ENCODE measurements at regions not wholly inside any gene's neighbourhood (a gene's known extent, or its start where the extent isn't known, plus 50 kb on each side); places are given as distances from the start of the nearest gene placed in this dataset.

DNA sequence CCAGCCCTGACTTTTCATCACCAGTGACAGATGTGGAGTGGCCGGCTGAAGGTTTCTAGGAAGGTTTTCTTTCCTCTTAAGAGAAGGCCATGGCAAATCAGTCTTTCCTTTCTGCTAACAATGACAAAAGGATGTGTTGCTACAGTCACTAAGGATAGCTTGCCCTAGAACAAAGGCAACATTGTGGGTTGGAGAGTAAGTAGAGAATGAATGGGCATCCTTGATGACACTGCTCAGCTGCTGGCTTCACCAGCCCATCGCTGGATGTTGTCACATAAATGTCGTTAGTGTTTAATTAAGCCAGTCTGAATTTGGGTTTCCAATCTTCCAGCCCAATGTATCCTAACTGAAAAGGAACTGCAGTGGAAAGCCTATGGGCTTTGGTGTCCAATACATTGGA is 168.4 kb downstream of the ZIC5 start:
- no peak overlapping the region for H3K4me3 Mint-ChIP-seq
- peaks cover 21% of the 10 kb centered on the region for H3K27me3 Mint-ChIP-seq (ENCODE audit: low read depth)
- H3K36me3 Mint-ChIP-seq = no peaks in the 10 kb centered on the region
- POLR2A ChIA-PET = no interaction called here
- no peak for TF ChIP-seq MYBL2 (CRISPR knock-in tag; IDR thresholded peaks at IDR 0.05)
- no peak for TF ChIP-seq GTF2I (CRISPR knock-in tag; conservative IDR thresholded peaks at IDR 0.05)
- TF ChIP-seq SOX15 (CRISPR knock-in tag; IDR thresholded peaks at IDR 0.05) = no peak
- TF ChIP-seq, protein P1, sequence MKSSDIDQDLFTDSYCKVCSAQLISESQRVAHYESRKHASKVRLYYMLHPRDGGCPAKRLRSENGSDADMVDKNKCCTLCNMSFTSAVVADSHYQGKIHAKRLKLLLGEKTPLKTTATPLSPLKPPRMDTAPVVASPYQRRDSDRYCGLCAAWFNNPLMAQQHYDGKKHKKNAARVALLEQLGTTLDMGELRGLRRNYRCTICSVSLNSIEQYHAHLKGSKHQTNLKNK (CRISPR knock-in tag; IDR thresholded peaks at IDR 0.05) = no peak
- TF ChIP-seq, protein P2, sequence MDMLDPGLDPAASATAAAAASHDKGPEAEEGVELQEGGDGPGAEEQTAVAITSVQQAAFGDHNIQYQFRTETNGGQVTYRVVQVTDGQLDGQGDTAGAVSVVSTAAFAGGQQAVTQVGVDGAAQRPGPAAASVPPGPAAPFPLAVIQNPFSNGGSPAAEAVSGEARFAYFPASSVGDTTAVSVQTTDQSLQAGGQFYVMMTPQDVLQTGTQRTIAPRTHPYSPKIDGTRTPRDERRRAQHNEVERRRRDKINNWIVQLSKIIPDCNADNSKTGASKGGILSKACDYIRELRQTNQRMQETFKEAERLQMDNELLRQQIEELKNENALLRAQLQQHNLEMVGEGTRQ (CRISPR knock-in tag; IDR thresholded peaks at IDR 0.05) = no peak
- TF ChIP-seq ZNF671 (CRISPR knock-in tag; IDR thresholded peaks at IDR 0.05) = no peak
- TF ChIP-seq ZNF121 (CRISPR knock-in tag; IDR thresholded peaks at IDR 0.05) = no peak
- TF ChIP-seq, protein P3, sequence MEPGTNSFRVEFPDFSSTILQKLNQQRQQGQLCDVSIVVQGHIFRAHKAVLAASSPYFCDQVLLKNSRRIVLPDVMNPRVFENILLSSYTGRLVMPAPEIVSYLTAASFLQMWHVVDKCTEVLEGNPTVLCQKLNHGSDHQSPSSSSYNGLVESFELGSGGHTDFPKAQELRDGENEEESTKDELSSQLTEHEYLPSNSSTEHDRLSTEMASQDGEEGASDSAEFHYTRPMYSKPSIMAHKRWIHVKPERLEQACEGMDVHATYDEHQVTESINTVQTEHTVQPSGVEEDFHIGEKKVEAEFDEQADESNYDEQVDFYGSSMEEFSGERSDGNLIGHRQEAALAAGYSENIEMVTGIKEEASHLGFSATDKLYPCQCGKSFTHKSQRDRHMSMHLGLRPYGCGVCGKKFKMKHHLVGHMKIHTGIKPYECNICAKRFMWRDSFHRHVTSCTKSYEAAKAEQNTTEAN (CRISPR knock-in tag; IDR thresholded peaks at IDR 0.05) = no peak
- TF ChIP-seq, protein P4, sequence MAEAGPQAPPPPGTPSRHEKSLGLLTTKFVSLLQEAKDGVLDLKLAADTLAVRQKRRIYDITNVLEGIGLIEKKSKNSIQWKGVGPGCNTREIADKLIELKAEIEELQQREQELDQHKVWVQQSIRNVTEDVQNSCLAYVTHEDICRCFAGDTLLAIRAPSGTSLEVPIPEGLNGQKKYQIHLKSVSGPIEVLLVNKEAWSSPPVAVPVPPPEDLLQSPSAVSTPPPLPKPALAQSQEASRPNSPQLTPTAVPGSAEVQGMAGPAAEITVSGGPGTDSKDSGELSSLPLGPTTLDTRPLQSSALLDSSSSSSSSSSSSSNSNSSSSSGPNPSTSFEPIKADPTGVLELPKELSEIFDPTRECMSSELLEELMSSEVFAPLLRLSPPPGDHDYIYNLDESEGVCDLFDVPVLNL (CRISPR knock-in tag; IDR thresholded peaks at IDR 0.05; ENCODE audit: borderline replicate concordance, low read depth) = no peak
- TF ChIP-seq TEAD4 (CRISPR knock-in tag; IDR thresholded peaks at IDR 0.05) = no peak
- CTCF ChIA-PET = no interaction called here
- peaks cover 78% of the 10 kb centered on the region for H3K4me1 Mint-ChIP-seq
- no peak overlapping the region for H3K27ac Mint-ChIP-seq
- H3K9me3 Mint-ChIP-seq = no peaks in the 10 kb centered on the region
- ATAC-seq = no peak
- no peak for DNase-seq (ENCODE audit: low spot score)

DNA sequence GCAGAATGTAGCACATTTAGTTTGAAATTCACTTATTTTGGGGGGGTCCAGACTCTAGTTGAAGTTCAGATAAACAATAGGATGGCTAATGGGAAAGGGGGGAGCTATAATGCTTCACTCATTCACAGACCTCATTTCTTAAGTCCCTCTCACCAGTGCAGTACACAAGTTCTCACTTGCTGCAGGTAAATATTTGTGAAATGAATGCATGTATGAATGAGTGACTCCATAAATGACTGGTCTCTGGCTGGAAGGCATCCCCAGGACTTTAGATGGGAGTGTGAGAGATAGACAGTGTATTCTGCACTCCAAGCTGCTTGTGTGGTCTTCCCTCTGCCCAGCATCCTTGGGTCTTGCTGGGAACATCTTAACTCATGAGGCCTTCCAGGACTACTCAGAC is 169.2 kb downstream of the ZIC5 start:
- POLR2A ChIA-PET = no interaction called here
- Mint-ChIP-seq H3K4me1 (peaks cover 83% of the 10 kb centered on the region), H3K27ac (no peak overlapping the region), H3K4me3 (no peak overlapping the region), H3K9me3 (no peaks in the 10 kb centered on the region), H3K36me3 (no peaks in the 10 kb centered on the region), H3K27me3 (ENCODE audit: low read depth) (peaks cover 20% of the 10 kb centered on the region)
- DNase-seq (ENCODE audit: low spot score) (no peak), ATAC-seq (no peak)
- CTCF ChIA-PET = no interaction called here
- TF ChIP-seq, protein P5, sequence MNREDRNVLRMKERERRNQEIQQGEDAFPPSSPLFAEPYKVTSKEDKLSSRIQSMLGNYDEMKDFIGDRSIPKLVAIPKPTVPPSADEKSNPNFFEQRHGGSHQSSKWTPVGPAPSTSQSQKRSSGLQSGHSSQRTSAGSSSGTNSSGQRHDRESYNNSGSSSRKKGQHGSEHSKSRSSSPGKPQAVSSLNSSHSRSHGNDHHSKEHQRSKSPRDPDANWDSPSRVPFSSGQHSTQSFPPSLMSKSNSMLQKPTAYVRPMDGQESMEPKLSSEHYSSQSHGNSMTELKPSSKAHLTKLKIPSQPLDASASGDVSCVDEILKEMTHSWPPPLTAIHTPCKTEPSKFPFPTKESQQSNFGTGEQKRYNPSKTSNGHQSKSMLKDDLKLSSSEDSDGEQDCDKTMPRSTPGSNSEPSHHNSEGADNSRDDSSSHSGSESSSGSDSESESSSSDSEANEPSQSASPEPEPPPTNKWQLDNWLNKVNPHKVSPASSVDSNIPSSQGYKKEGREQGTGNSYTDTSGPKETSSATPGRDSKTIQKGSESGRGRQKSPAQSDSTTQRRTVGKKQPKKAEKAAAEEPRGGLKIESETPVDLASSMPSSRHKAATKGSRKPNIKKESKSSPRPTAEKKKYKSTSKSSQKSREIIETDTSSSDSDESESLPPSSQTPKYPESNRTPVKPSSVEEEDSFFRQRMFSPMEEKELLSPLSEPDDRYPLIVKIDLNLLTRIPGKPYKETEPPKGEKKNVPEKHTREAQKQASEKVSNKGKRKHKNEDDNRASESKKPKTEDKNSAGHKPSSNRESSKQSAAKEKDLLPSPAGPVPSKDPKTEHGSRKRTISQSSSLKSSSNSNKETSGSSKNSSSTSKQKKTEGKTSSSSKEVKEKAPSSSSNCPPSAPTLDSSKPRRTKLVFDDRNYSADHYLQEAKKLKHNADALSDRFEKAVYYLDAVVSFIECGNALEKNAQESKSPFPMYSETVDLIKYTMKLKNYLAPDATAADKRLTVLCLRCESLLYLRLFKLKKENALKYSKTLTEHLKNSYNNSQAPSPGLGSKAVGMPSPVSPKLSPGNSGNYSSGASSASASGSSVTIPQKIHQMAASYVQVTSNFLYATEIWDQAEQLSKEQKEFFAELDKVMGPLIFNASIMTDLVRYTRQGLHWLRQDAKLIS (CRISPR knock-in tag; IDR thresholded peaks at IDR 0.05; ENCODE audit: borderline replicate concordance) = no peak
- TF ChIP-seq, protein P6, sequence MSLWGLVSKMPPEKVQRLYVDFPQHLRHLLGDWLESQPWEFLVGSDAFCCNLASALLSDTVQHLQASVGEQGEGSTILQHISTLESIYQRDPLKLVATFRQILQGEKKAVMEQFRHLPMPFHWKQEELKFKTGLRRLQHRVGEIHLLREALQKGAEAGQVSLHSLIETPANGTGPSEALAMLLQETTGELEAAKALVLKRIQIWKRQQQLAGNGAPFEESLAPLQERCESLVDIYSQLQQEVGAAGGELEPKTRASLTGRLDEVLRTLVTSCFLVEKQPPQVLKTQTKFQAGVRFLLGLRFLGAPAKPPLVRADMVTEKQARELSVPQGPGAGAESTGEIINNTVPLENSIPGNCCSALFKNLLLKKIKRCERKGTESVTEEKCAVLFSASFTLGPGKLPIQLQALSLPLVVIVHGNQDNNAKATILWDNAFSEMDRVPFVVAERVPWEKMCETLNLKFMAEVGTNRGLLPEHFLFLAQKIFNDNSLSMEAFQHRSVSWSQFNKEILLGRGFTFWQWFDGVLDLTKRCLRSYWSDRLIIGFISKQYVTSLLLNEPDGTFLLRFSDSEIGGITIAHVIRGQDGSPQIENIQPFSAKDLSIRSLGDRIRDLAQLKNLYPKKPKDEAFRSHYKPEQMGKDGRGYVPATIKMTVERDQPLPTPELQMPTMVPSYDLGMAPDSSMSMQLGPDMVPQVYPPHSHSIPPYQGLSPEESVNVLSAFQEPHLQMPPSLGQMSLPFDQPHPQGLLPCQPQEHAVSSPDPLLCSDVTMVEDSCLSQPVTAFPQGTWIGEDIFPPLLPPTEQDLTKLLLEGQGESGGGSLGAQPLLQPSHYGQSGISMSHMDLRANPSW (CRISPR knock-in tag; conservative IDR thresholded peaks at IDR 0.05; ENCODE audit: low read depth) = no peak
- TF ChIP-seq FOXP1 (CRISPR knock-in tag; IDR thresholded peaks at IDR 0.05; ENCODE audit: borderline replicate concordance) (no peak), GRHL2 (CRISPR knock-in tag; IDR thresholded peaks at IDR 0.05; ENCODE audit: insufficient replicate concordance, severe bottlenecking) (no peak), NFE2L1 (CRISPR knock-in tag; IDR thresholded peaks at IDR 0.05) (no peak), SP1 (CRISPR knock-in tag; conservative IDR thresholded peaks at IDR 0.05) (no peak), PRRX2 (CRISPR knock-in tag; IDR thresholded peaks at IDR 0.05) (no peak)
- TF ChIP-seq, protein P7, sequence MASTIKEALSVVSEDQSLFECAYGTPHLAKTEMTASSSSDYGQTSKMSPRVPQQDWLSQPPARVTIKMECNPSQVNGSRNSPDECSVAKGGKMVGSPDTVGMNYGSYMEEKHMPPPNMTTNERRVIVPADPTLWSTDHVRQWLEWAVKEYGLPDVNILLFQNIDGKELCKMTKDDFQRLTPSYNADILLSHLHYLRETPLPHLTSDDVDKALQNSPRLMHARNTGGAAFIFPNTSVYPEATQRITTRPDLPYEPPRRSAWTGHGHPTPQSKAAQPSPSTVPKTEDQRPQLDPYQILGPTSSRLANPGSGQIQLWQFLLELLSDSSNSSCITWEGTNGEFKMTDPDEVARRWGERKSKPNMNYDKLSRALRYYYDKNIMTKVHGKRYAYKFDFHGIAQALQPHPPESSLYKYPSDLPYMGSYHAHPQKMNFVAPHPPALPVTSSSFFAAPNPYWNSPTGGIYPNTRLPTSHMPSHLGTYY (CRISPR knock-in tag; IDR thresholded peaks at IDR 0.05) = no peak
- TF ChIP-seq, protein P1 (CRISPR knock-in tag; IDR thresholded peaks at IDR 0.05) = no peak
- TF ChIP-seq, protein P8, sequence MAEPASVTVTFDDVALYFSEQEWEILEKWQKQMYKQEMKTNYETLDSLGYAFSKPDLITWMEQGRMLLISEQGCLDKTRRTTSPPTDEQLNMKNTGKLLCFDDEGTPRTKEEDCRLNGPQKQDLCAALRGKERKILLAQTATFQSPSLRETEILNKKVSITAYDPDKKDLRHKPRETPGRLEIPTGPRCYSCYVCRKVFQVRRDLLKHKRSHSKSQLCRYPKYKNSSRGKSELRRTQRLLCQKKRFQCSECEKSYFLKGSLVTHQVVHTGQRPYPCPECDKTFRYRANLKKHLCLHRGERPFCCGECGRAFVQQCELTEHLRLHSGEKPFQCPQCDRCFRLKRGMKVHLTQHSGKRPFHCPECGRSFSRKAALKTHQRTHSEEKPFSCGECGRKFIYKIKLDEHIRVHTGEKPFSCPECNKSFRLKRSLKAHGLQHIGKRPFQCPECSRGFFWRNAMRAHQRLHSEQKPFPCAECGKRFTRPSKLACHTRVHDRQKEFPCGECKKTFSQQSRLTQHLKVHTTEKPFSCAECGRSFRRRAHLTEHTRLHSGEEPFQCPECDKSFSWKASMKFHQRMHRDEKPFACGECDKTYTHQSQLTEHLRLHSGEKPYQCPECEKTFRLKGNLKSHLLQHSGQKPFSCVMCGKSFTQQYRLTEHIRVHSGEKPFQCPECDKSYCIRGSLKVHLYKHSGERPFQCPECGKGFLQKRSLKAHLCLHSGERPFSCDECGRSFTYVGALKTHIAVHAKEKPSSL (CRISPR knock-in tag; conservative IDR thresholded peaks at IDR 0.05) = no peak
- TF ChIP-seq, protein P9, sequence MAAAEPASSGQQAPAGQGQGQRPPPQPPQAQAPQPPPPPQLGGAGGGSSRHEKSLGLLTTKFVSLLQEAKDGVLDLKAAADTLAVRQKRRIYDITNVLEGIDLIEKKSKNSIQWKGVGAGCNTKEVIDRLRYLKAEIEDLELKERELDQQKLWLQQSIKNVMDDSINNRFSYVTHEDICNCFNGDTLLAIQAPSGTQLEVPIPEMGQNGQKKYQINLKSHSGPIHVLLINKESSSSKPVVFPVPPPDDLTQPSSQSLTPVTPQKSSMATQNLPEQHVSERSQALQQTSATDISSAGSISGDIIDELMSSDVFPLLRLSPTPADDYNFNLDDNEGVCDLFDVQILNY (CRISPR knock-in tag; IDR thresholded peaks at IDR 0.05) = no peak
